GM21825 (cell line): ENCODE measurements at regions not wholly inside any gene's neighbourhood (a gene's known extent, or its start where the extent isn't known, plus 50 kb on each side); places are given as distances from the start of the nearest gene placed in this dataset.
A peak's percentile ranks its signal among the peaks of the same experiment; 100 is the strongest.
"Not testable (repeated sequence)": the region's sequence is repeated elsewhere in the genome, so short reads cannot be mapped to it uniquely, and the experiment has no call there.

Experiments
- ATAC-seq: cut with Tn5 transposase; IDR thresholded peaks from one replicate; pipeline ENCODE4 v1.9.1; 2021; ENCODE audit warnings: mild to moderate bottlenecking, moderate library complexity; ENCODE audit not compliant: unreplicated experiment

DNA sequence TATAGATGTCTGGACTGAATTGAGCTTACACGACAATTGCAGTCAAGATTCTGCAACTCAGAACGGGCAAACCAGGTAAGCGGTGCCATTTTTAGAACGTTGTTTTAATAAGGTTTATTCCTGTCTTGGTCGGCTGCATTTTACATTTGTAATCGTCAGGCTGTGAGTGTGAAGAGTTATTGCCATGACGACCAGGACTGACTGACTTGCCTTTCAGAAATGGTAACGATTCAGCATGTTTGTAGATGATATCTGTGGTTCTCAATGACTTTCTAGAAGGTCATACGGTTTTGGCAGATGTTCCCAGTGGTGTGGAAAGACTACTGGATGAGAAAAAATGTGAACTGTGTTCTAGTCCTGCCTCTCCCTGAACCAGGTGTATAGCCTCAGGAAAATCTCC, 271.3 kb upstream of the B3GALT2 start:
- ATAC-seq: no peak

DNA sequence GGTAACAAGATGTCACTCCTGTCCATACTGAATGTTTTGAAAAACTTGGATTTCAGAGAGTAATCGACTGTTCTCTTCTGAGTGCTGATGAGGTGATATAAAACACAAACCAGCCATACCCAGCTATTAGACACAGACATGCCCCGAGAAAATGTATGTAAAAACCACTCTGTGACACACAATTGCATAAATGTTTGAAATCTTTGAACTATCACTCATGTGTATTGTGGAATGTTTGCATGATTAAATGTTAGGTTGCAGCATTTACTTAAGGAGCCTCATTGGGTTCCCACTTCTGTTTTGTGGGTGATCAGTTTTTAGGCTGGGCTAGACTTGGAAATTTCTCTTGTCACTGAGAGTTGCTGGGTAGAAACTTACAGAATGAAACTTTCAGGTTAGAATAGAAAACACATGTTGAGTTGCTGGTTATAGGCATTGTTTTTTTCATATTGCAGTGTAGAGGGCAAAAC, 270.4 kb upstream of the B3GALT2 start:
- no peak for ATAC-seq

DNA sequence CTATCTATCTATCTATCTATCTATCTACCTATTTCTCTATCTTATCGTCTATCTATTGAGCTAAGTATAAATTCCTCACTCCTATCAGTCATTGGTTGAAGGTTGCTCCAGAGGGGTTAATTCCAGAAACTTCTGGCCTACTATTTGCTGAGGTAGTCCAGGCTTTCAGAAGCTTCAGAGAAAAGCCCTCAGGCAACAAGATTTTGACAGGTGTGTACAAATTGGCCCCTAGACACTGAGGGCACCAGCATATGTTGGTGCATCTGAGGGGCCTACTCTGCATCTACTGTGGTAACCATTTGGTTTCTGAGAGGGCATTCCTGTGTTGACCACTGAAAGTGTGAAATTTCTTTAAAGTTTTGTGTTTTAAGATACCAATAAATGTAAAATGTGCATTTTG, 265.2 kb upstream of the B3GALT2 start:
- no peak for ATAC-seq

DNA sequence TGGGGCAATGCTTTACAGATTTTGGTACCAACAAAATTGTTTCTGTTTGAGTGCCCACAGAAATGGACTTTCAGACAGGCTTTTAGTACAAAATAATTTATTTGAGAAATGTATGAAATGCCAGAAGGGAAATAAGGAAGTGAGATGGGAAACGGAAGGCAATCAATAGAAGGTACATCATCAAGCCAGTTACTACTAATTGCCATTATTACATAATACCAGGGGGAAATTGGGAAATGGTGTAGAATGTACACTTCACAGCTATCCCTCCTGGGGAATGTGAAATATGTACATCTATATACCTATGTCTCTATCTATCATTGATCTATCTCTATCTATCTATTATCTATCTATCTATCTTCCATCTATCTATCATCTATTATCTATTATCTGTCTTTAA, 264.6 kb upstream of the B3GALT2 start:
- no peak for ATAC-seq

DNA sequence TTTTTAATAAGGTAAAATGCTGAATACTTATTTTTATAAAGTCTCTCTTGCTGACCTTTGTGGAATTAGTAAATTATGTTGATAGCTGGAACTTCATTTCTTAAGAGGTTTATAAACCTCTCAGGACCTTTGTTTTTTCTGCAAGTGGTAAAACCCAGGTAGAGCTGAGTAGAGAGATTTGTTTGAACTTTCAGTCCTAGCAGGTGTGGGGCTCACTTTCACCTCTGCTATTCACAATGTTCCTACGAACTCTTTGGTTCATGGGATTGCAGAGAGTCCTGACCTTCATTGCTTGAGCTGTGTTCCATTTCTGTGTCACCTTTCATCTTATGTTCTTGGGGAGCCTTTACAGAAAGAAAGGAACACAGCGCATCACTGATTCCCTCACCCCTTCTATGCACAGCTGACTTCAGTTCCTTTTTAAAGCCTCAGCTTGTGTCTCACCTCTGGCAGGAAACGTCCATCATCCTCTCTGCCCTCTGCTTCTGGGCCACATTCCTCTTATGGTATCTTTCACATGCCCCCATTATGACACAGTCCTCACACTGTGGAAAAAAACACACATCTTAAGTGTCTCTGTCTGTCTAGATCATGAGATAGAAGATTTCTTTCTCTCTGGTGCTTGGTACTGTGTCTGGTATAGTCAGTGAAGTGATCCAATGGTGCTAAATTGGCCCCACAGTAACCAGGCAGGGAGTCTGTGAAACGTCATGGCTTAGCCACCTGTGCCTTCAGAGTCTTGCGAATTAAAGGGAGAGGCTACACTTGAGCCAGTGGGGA, 262.5 kb upstream of the B3GALT2 start:
- ATAC-seq: peak; percentile 95

DNA sequence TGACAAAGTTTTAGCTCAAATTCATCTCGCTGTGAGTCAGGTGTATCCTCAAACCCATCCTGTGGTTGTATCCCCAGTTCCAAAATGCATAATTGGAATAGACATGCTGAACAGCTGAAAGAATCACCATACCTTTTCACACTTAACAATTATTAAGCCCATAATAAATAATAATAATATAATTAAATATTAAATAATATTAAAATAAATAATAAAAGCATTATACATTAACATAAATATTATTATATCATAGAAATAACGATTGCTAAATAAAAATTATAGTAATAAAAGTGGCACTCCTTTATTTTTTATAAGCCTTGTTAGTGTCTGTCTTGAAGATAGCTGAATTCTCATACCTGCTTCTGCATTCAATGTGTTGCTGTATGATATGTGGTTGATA, 257.5 kb upstream of the B3GALT2 start:
- ATAC-seq: no peak

DNA sequence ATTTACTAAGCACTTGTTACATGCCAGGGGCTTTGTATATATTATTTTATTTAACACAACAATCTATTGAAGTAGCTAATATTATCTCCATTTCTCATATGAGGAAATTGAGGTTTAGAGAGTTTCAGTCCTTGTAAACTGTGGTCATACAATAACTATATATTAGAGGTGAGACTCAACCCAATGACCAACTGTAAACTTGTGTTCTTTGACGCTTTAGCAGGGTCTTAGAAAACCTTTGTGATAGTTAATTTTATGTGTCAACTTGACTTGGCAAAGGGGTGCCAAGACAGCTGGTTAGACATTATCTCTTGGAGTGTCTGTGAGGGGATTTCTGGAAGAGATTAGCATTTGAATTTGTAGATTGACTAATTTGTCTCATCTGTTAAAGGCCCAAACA, 252.4 kb upstream of the B3GALT2 start:
- peak; percentile 48 for ATAC-seq

DNA sequence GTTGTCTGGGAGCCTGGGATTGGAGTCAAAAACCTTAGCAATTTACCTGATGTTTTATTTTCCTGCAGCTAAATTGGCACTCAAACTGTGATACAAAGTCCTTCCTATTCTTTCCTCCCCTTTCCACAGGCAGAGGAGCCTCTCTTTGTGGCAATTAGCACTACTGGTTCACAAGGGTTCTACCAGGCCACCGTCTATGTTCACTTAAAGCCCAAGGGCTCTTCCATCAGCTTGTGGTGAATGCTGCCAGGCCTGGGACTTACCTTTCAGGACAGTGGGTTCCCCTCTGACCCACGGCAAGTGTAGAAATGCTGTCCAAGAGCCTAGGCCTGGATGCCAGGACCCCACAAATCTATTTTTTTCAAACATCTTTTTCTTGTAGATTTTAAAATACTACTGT, 251.9 kb upstream of the B3GALT2 start:
- ATAC-seq: no peak

DNA sequence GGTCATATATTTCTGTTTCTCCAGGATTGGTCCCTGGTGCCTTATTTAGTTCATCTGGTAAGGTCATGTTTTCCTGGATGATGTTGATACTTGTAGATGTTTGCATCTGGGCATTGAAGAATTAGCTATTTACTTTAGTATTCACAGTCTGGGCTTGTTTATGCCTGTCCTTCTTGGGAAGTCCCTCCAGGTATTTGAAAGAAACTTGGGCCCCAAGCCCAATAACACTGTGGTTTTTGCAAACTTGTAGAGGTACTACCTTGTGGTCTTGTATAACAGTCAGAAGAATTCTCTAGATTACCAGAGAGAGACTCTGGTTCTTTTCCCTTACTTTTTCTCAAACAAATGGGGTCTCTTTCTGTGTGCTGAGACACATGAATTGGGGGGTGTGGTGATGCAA, 251.4 kb upstream of the B3GALT2 start:
- peak; percentile 91 for ATAC-seq

DNA sequence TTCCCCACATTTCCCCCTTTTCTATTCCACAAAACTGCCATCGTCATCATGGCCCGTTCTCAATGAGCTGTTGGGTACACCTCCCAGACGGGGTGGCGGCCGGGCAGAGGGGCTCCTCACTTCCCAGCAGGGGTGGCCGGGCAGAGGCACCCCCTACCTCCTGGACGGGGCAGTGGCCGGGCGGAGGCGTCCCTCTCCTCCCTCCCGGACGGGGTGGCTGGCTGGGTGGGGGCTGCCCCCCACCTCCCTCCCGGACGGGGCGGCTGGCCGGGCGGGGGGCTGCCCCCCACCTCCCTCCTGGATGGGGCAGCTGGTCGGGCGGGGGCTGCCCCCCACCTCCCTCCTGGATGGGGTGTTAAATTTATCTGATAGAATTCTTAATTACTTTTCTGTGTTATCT, 250.9 kb upstream of the B3GALT2 start:
- not testable (repeated sequence) for ATAC-seq

DNA sequence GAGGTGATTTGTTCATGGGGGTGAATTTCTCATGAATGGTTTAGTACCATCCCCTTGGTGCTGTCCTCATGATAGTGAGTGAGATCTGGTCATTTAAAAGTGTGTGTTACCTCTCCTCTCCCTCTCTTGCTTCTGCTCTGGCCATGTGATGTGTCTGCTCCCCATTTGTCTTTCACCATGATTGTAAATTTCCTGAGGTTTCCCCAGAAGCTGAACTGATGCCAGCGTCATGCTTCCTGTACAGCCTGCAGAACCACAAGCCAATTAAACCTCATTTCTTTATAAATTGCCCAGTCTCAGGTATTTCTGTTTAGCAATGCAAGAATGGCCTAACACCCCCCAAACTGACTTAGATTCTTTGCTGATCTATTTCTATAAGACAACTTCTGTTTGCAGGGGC, 249.4 kb upstream of the B3GALT2 start:
- no peak for ATAC-seq

DNA sequence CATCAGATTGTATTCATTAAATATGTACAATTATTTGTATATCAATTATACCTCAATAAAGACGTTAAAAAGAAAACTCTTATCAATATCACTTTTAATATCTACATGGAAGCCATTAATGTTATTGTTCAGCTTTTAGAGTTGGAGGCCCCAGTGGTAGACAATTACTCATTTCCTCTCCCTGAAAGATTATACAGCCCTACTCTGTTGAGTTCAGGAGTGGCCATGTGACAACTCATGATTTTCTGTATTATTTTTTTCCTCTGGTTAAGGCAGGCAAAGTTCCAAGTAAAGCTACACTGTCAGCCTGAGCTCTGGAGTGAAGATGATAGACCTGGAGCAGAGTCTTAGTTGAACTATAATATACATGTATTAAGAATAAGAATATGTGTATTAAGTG, 247.9 kb upstream of the B3GALT2 start:
- ATAC-seq: no peak

DNA sequence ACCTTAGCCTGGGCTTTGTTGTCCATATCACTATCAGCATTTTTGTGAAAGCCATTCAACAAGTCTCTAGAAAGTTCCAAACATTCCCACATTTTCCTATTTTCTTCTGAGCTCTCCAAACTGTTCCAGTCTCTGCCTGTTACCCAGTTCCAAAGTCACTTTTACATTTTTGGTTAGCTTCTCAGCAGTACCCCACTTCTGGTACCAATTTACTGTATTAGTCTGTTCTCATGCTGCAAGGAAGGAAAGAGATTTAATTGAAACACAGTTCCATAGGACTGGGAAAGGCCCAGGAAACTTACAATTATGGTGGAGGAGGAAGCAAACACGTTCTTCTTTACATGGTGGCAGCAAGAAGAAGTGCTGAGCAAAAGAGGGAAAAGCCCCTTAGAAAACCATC, 247.2 kb upstream of the B3GALT2 start:
- ATAC-seq: no peak

DNA sequence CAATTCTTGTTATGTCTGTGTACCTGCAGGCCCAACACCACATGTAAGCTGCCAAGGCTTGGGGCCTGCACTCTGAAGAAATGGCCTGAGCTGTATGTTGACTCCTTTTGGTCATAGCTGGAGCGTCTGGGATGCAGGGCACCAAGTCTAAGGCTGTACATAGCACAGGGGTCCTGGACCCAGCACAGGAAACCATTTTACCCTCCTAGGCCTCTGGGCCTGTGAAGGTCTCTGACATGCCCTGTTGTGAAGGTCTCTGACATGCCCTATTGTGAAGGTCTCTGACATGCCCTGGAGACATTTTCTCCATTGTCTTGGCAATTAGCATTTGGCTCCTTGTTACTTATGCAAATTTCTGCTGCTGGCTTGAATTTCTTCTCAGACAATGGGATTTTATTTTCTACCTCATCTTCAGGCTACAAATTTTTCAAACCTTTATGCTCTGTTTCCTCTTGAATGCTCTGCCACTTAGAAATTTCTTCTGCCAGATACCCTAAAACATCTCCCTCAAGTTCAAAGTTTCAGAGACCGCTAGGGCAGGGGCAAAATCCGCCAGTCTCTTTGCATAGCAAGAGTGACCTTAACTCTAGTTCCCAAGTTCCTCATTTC, 246.7 kb upstream of the B3GALT2 start:
- ATAC-seq: no peak

DNA sequence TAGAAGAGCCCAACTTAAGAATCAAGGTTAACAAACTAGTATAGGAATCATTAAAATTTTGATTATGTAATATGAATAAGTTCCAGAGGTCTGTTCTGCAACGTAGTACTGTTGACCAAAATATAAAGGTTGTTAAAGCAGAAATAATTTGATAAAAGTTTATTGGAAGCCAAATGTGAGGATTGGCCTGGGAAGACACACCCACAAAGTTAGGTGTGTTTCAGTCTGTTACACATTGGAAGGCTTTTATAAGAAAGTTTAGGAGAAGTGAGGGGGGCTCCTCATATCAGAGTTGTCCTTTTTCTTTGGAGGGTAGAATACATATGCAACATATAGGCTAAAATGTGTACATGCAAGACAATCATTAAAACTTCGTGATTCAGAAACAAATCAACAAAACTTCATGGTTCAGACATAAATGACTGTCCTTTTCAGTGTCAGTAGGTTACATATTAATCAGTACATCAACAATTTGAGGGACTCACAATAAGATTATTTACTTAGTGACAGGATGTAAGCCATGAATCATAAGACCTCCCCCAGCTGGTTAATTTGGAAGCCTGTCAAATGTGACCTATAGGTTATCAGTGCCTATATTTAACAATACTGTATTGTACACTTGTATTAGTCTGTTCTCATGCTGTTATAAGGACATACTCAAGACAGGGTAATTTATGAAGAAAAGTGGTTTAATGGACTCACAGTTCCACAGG, 245.0 kb upstream of the B3GALT2 start:
- no peak for ATAC-seq

DNA sequence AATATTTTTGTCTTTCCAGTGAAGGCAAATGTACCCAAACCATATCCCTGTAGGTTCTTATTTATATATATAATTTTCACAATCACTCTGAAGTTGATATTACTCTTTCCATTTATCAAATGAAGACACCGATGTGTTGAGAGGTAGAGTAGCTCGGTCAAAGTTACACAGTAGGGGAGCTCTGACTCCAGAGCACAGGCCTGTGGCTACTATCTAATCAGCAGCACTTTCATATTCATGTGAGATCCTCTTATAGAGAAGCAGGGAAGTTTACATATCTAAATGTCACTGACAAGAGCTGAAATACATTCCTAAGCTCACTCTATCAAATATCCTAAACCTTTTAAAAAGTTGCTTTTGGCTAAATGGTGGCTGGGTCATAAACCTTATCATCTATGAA, 241.1 kb upstream of the B3GALT2 start:
- no peak for ATAC-seq

DNA sequence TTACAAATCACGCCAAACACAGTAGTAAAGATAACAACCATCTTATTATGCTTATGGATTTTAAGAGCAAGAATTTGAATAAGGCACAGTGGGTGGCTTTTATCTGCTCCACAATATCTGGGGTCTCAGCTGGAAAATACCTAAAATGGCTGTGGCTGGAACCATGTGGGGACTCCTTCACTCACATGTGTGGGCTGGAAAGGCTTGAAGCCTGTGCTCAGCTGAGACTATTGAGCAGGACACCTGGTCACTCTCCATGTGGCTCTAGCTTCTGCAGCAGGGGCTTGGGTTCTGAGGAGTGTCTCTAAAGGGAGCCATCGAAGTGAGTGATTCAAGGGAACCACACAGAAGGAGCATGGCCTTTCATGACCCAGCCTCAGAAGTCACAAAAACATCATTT, 239.6 kb upstream of the B3GALT2 start:
- ATAC-seq: no peak

DNA sequence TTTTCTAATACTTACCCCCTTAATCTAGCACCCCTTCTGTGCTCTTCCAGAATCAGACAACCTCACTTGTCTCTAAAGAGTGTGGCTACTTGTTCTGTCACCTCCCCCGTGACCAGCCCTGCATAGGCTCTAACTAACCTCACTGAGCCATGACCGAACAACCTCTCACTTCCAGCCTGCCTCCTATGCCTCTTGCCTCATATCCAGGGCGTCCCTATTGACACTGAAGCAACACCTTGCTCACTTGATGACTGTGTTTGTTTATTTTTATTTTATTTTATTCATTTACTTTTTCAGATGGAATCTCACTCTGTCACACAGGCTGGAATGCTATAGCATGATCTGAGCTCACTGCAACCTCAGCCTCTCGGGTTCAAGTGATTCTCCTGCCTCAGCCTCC, 235.1 kb upstream of the B3GALT2 start:
- no peak for ATAC-seq

DNA sequence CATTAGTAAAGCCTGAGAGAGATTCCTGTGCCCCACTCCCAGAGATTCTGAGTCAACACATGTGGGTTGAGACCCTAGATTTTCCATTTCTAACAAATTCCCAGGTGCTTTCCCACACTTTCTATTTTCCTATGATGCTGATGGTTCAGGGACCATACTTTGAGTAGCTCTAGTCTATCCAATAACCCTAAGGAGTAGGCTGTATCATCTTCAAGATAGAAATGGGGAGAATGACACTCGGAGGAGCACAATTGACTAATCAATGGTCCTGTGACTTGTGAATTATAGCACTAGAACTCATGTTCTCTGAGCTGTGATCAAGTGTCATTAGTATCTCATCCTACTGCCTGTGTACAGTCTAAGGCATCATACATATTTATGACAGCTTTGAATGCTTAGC, 232.9 kb upstream of the B3GALT2 start:
- ATAC-seq: no peak

DNA sequence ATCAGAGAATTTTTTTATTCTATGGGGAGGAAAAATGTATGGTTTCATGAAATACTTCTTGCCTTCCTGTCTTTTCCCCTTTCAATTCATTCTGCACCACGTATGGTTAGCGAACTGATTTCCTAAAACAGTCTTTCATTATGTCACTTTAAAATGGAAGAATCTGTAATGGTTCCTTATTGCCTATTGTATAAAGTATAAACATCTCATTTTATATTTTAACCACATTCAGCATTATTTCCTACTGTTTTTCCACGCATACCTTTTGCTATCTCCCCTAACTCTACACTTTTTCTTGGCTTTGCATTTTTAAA, 232.3 kb upstream of the B3GALT2 start:
- ATAC-seq: no peak

DNA sequence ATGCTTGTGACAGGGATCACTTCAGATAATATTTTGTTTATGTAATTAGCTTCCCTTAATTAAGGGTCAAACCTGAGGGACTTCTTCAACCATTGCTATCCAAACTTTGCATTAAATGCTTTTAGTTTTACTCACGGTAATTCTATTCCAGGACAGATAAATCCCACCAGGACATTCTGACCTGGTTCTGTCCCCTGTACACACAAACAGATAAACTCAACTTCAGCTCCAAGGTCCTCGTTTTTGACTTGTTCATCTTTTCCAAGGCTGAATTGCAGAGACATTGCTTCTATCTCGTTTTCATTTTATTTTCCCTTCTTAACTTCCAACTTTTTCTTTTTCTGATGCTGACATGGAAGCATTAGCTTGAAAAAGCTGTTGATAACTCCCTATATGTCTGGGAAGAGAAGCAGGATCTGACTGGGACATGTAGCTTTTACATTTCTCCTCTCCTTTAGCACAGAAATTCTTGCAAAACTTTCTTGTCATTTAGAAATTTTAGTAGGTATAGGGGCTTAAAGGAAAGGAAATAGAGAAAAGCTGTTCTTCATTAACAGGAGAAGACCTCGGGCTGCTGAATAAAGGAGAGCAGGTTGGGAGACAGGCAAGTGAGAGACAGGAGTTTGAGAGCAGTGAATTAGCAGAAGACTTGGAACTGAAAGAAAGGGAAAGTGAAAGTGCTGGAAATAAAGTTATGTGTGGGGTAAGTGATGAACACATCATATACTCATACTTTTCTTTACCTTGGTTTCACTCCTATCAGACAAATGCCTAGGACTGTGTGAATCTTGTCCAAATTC, 231.7 kb upstream of the B3GALT2 start:
- ATAC-seq: peak; percentile 53
